Endothelial cell (in vitro differentiated cells): ENCODE measurements at regions not wholly inside any gene's neighbourhood (a gene's known extent, or its start where the extent isn't known, plus 50 kb on each side); places are given as distances from the start of the nearest gene placed in this dataset.

Experiments
- DNase-seq: peaks from one replicate; pipeline ENCODE4 v3.0.0; 2021; ENCODE audit warnings: low spot score
- H3K27ac Mint-ChIP-seq: one replicate; pipeline ENCODE4 v1.8.0; 2021; ENCODE audit warnings: mixed read lengths, inconsistent platforms; ENCODE audit not compliant: unreplicated experiment
- H3K27me3 Mint-ChIP-seq: one replicate; pipeline ENCODE4 v1.8.0; 2021; ENCODE audit warnings: mild to moderate bottlenecking, moderate library complexity, mixed read lengths, inconsistent platforms; ENCODE audit not compliant: unreplicated experiment
- H3K36me3 Mint-ChIP-seq: one replicate; pipeline ENCODE4 v1.8.0; 2021; ENCODE audit warnings: mild to moderate bottlenecking, low read depth, mixed read lengths, inconsistent platforms; ENCODE audit not compliant: unreplicated experiment
- H3K4me1 Mint-ChIP-seq: one replicate; pipeline ENCODE4 v1.8.0; 2021; ENCODE audit warnings: mild to moderate bottlenecking, mixed read lengths, inconsistent platforms; ENCODE audit not compliant: unreplicated experiment
- H3K4me3 Mint-ChIP-seq: one replicate; pipeline ENCODE4 v1.8.0; 2021; ENCODE audit warnings: mild to moderate bottlenecking, mixed read lengths, inconsistent platforms; ENCODE audit not compliant: unreplicated experiment
- H3K9me3 Mint-ChIP-seq: one replicate; pipeline ENCODE4 v1.8.0; 2021; ENCODE audit warnings: mixed read lengths, inconsistent platforms; ENCODE audit not compliant: unreplicated experiment
- CTCF ChIP-seq: fragments of 200-600 bp; sonication (generic); IDR thresholded peaks from one replicate; pipeline ENCODE4 v1.5.0; 2021; ENCODE audit warnings: antibody characterized with exemption; ENCODE audit not compliant: unreplicated experiment

GRCh38 chr11:112478806-112479205 lies 218.1 kb upstream of the PLET1 start:
- Mint-ChIP-seq H3K4me1 (no peaks in the 10 kb centered on the region), H3K9me3 (no peaks in the 10 kb centered on the region), H3K4me3 (no peak overlapping the region), H3K36me3 (no peaks in the 10 kb centered on the region), H3K27ac (no peak overlapping the region), H3K27me3 (peaks cover 3% of the 10 kb centered on the region)
- DNase-seq = no peak
- no peak for TF ChIP-seq CTCF

GRCh38 chr11:112481431-112481830 lies 220.8 kb upstream of the PLET1 start:
- Mint-ChIP-seq H3K4me3 (no peak overlapping the region), H3K27ac (no peak overlapping the region), H3K9me3 (no peaks in the 10 kb centered on the region), H3K27me3 (peaks cover 3% of the 10 kb centered on the region), H3K36me3 (no peaks in the 10 kb centered on the region), H3K4me1 (no peaks in the 10 kb centered on the region)
- DNase-seq = no peak
- TF ChIP-seq CTCF = no peak

GRCh38 chr11:112481893-112482292 lies 221.2 kb upstream of the PLET1 start:
- Mint-ChIP-seq H3K27me3 (peaks cover 3% of the 10 kb centered on the region), H3K4me3 (no peak overlapping the region), H3K36me3 (no peaks in the 10 kb centered on the region), H3K9me3 (no peaks in the 10 kb centered on the region), H3K4me1 (no peaks in the 10 kb centered on the region), H3K27ac (no peak overlapping the region)
- no peak for DNase-seq
- no peak for TF ChIP-seq CTCF

GRCh38 chr11:112485280-112485679 lies 224.6 kb upstream of the PLET1 start:
- Mint-ChIP-seq H3K4me3 (no peak overlapping the region), H3K4me1 (no peaks in the 10 kb centered on the region), H3K9me3 (no peaks in the 10 kb centered on the region), H3K36me3 (no peaks in the 10 kb centered on the region), H3K27me3 (peaks cover 3% of the 10 kb centered on the region), H3K27ac (no peak overlapping the region)
- no peak for TF ChIP-seq CTCF
- DNase-seq = no peak

- DNase-seq = no peak
- peaks cover 2% of the 10 kb centered on the region for H3K4me1 Mint-ChIP-seq
- no peak overlapping the region for H3K4me3 Mint-ChIP-seq
- H3K9me3 Mint-ChIP-seq = no peaks in the 10 kb centered on the region
- H3K27me3 Mint-ChIP-seq = no peaks in the 10 kb centered on the region
- H3K36me3 Mint-ChIP-seq = no peaks in the 10 kb centered on the region
- no peak overlapping the region for H3K27ac Mint-ChIP-seq
- TF ChIP-seq CTCF = no peak
Measured at GRCh38 chr11:112497826-112498225, 237.2 kb upstream of the PLET1 start.
